PC-9 (cell line): ENCODE measurements at regions not wholly inside any gene's neighbourhood (a gene's known extent, or its start where the extent isn't known, plus 50 kb on each side); places are given as distances from the start of the nearest gene placed in this dataset.

Experiments used
- BruUV-seq: library from RNA; stranded (reverse); fragments of 400-500 nt; replicated peaks from 2 replicates; lab custom pipeline; 2021; lab: Mats Ljungman, UMichigan
- CTCF ChIA-PET: fragments of 300-600 bp; sonication (Branson Sonifier 250); formaldehyde crosslinking; loops from one replicate; lab custom pipeline; 2022; ENCODE audit warnings: antibody characterized with exemption; lab: Charles Lee
- POLR2A ChIA-PET: fragments of 300-600 bp; sonication (Branson Sonifier 250); formaldehyde crosslinking; loops from one replicate; lab custom pipeline; 2022; ENCODE audit warnings: antibody characterized with exemption; ENCODE audit not compliant: unreplicated experiment; lab: Charles Lee
- DNase-seq, 2 experiments: peaks; one replicate each; pipeline versions ENCODE4 v3.0.0 to v3.0.0-alpha.2; 2015 to 2022; ENCODE audit warnings: mixed read lengths in 1 of 2
- H2AFZ ChIP-seq: fragments of 200-600 bp; sonication (generic); 2 replicates; pipeline ENCODE4 v1.8.1; 2017; ENCODE audit warnings: antibody characterized with exemption
- H3F3A ChIP-seq: fragments of 200-600 bp; sonication (generic); 2 replicates; pipeline ENCODE4 v1.8.1; 2017; ENCODE audit warnings: antibody characterized with exemption, mild to moderate bottlenecking, low read depth; ENCODE audit not compliant: insufficient read depth
- H3K27ac ChIP-seq: fragments of 200-600 bp; sonication (generic); 2 replicates; pipeline ENCODE4 v1.6.1; 2016; ENCODE audit warnings: mixed run types
- H3K27me3 ChIP-seq: fragments of 200-600 bp; sonication (generic); 2 replicates; pipeline ENCODE4 v1.6.1; 2016; ENCODE audit warnings: low read depth, mixed run types; ENCODE audit not compliant: insufficient read depth
- H3K36me3 ChIP-seq: fragments of 200-600 bp; sonication (generic); 2 replicates; pipeline ENCODE4 v1.6.1; 2016; ENCODE audit warnings: low read depth, mixed run types
- H3K4me1 ChIP-seq: fragments of 200-600 bp; sonication (generic); replicated peaks from 2 replicates; pipeline ENCODE4 v1.6.1; 2016; ENCODE audit warnings: mixed run types; ENCODE audit not compliant: insufficient read depth
- H3K4me2 ChIP-seq: fragments of 200-600 bp; sonication (generic); 2 replicates; pipeline ENCODE4 v1.6.1; 2017; ENCODE audit warnings: mixed run types
- H3K4me3 ChIP-seq: fragments of 200-600 bp; sonication (generic); 2 replicates; pipeline ENCODE4 v1.6.1; 2016; ENCODE audit warnings: mixed run types
- H3K79me2 ChIP-seq: fragments of 200-600 bp; sonication (generic); 2 replicates; pipeline ENCODE4 v1.6.1; 2017; ENCODE audit warnings: low read depth, mixed run types
- H3K9me2 ChIP-seq: fragments of 200-600 bp; sonication (generic); 2 replicates; pipeline ENCODE4 v1.8.1; 2017; ENCODE audit warnings: mild to moderate bottlenecking; ENCODE audit not compliant: insufficient read depth
- H3K9me3 ChIP-seq: fragments of 200-600 bp; sonication (generic); 2 replicates; pipeline ENCODE4 v1.8.1; 2016; ENCODE audit warnings: low read depth; ENCODE audit not compliant: insufficient read depth
- H4K20me1 ChIP-seq: fragments of 200-600 bp; sonication (generic); 2 replicates; pipeline ENCODE4 v1.8.1; 2017; ENCODE audit not compliant: insufficient read depth
- CTCF ChIP-seq: fragments of 200-600 bp; sonication (generic); conservative IDR thresholded peaks from 2 replicates; pipeline ENCODE4 v1.6.1; 2017; ENCODE audit warnings: mixed run types, antibody characterized with exemption, mild to moderate bottlenecking, moderate library complexity
- EZH2 ChIP-seq: fragments of 200-600 bp; sonication (generic); IDR thresholded peaks from 2 replicates; pipeline ENCODE4 v1.8.0; 2017; ENCODE audit warnings: antibody characterized with exemption, low read depth
- intact Hi-C: fragments of 100-400 bp; cut with micrococcal nuclease; formaldehyde crosslinking; loops from one replicate; pipeline ENCODE4 v1.10.0; 2022; ENCODE audit not compliant: unreplicated experiment

GRCh38 chr18:77862066-77862757 is 612.6 kb downstream of the GALR1 start:
- Histone ChIP-seq H3K79me2 (no peaks in the 10 kb centered on the region), H3K9me3 (no peaks in the 10 kb centered on the region), H3K4me1 (no peaks in the 10 kb centered on the region), H2AFZ (no peak overlapping the region), H3K27ac (no peak overlapping the region), H3K4me3 (no peak overlapping the region), H3K4me2 (no peak overlapping the region), H3K36me3 (no peaks in the 10 kb centered on the region), H4K20me1 (no peaks in the 10 kb centered on the region), H3K9me2 (no peaks in the 10 kb centered on the region), H3F3A (no peaks in the 10 kb centered on the region), H3K27me3 (peaks cover 83% of the 10 kb centered on the region)
- POLR2A ChIA-PET = no interaction called here
- DNase-seq = no peak
- intact Hi-C loops = no loop called here
- BruUV-seq = no TSS peak
- no peak for TF ChIP-seq EZH2
- CTCF ChIA-PET = no interaction called here

GRCh38 chr18:77865853-77866252 is 616.2 kb downstream of the GALR1 start:
- ChIA-PET POLR2A (no interaction called here), CTCF (no interaction called here)
- BruUV-seq = no TSS peak
- Histone ChIP-seq H3K27me3 (peaks cover 86% of the 10 kb centered on the region), H3F3A (no peaks in the 10 kb centered on the region), H3K79me2 (no peaks in the 10 kb centered on the region), H4K20me1 (no peaks in the 10 kb centered on the region), H3K27ac (no peak overlapping the region), H3K4me1 (no peaks in the 10 kb centered on the region), H2AFZ (no peak overlapping the region), H3K9me2 (no peaks in the 10 kb centered on the region), H3K9me3 (no peaks in the 10 kb centered on the region), H3K4me2 (no peak overlapping the region), H3K4me3 (no peak overlapping the region), H3K36me3 (no peaks in the 10 kb centered on the region)
- intact Hi-C loops = no loop called here
- TF ChIP-seq EZH2 (no peak), CTCF (no peak)
- no peak for DNase-seq

GRCh38 chr18:77866351-77866750 is 616.7 kb downstream of the GALR1 start:
- no peak overlapping the region for H3K4me2 ChIP-seq
- no peak for DNase-seq
- no peaks in the 10 kb centered on the region for H4K20me1 ChIP-seq
- H3K27ac ChIP-seq = no peak overlapping the region
- H3F3A ChIP-seq = no peaks in the 10 kb centered on the region
- TF ChIP-seq EZH2 = no peak
- TF ChIP-seq CTCF = no peak
- no TSS peak for BruUV-seq
- no peaks in the 10 kb centered on the region for H3K36me3 ChIP-seq
- no peak overlapping the region for H3K4me3 ChIP-seq
- CTCF ChIA-PET = no interaction called here
- peaks cover 89% of the 10 kb centered on the region for H3K27me3 ChIP-seq
- H3K9me3 ChIP-seq = no peaks in the 10 kb centered on the region
- H3K4me1 ChIP-seq = no peaks in the 10 kb centered on the region
- intact Hi-C loops = no loop called here
- H3K9me2 ChIP-seq = no peaks in the 10 kb centered on the region
- POLR2A ChIA-PET = no interaction called here
- no peaks in the 10 kb centered on the region for H3K79me2 ChIP-seq
- no peak overlapping the region for H2AFZ ChIP-seq

- CTCF ChIA-PET = no interaction called here
- POLR2A ChIA-PET = no interaction called here
These were observed 620.6 kb downstream of the GALR1 start for GRCh38 chr18:77870199-77870598.

More at GRCh38 chr18:77870199-77870598, 620.6 kb downstream of the GALR1 start:
- no TSS peak for BruUV-seq
- Histone ChIP-seq H3K4me2 (no peak overlapping the region), H3K27ac (no peak overlapping the region), H3K4me1 (no peaks in the 10 kb centered on the region), H3F3A (no peaks in the 10 kb centered on the region), H3K9me3 (no peaks in the 10 kb centered on the region), H3K9me2 (no peaks in the 10 kb centered on the region), H3K4me3 (no peak overlapping the region), H3K79me2 (no peaks in the 10 kb centered on the region), H4K20me1 (no peaks in the 10 kb centered on the region), H2AFZ (no peak overlapping the region), H3K36me3 (no peaks in the 10 kb centered on the region), H3K27me3 (peaks cover 88% of the 10 kb centered on the region)
- intact Hi-C loops = no loop called here
- no peak for DNase-seq
- TF ChIP-seq EZH2 = no peak
- TF ChIP-seq CTCF = no peak
